NCI-H2171 treated with DMSO at 0.1 percent for 48 hours (cell line): ENCODE measurements at regions not wholly inside any gene's neighbourhood (a gene's known extent, or its start where the extent isn't known, plus 50 kb on each side); places are given as distances from the start of the nearest gene placed in this dataset.

Source experiments
- DNase-seq: peaks from one replicate; lab custom pipeline; 2025; lab: John Stamatoyannopoulos, UW

DNA sequence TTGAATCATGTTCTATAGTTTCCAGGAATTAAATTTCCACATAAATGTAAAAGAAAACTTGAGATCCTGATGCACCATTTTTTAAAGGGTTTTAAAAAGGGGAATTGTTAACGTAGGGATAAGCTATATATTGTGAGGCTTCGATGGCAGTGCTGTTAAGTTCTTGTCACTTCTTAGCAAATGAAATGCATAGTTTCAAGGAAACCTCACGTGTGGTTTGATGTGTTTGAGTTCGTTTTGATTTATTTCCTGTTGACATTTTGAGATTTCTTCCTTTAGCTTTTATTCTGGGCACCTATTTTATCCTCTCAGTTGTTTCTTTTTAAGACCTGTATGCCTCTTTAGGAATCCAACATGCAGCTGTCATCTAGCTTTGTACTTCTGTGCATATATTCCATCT lies 301.0 kb downstream of the DOCK8 start:
- no peak for DNase-seq

DNA sequence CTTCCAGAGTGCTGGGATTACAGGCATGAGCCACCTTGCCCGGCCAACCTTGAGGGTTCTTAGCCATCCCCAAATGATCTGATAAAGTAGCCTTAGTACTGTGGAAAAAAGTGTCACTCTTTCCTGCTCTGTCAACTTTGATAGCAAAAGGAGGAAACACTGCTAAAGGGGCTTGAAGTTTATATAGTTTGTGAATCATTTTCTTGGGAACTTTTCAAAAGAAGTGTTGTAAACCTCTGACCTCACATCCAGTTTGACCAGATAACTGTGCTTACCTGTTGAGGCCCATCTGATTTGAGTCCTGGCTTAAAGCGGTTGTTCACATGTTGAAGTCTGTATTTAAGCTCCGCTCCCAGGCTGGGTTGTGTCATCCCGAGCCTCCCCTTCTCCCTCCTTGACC lies 303.3 kb downstream of the DOCK8 start:
- no peak for DNase-seq

DNA sequence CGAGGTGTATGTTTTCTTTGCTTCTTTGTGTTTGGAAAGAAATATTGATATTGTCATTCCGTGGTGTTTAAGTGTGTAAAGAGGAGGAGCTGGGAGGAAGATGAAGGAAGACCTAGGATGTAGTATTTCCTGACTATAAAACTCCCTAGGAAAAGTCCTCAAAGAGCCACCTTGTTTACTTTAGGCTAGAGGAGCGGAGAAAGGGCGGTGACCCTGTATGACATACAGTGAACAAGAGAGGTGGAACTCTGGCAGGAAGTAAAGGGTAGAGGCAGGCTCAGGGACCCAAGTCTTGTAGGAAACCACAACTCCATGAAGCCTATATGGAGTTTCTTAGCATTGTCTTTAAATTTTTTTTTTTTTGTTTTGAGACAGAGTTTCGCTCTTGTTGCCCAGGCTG lies 303.9 kb downstream of the DOCK8 start:
- DNase-seq, result no peak

DNA sequence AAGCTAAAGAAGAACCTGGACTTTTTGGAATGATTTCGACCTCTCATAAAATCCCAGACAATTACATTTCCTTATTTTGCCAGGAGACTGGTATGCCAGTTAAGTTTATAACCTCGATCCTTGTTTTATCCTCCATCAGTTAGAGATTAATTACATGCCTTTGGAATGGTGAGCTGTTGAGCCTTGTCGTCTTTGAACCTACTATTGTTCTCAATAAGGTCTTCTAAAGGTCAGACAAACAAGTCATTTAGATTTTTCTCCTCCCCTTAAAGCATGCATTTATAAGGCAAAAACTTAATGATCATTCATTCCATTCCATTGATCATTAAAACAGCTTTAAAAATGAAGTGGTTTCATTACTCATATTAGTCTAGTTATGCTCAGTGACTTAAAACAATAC lies 304.9 kb downstream of the DOCK8 start:
- no peak for DNase-seq

DNA sequence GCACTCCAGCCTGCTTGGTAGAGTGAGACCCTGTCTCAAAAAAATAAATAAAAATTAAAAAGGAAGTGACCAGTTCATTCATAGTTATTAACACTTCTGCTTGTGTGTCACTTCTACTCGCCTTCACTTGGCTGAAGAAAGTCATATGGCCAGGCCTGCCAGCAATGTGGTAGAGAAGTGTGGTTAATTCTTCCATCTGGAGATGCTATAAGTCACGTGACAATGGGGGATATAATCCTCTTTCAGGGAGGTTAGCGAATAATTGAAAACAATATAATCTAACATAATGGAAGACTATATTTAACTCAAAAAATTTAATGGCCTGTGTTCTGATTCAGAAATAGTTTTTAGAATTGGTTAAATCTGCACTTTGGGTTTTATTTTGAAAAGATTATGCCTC lies 305.6 kb downstream of the DOCK8 start:
- DNase-seq, result no peak

DNA sequence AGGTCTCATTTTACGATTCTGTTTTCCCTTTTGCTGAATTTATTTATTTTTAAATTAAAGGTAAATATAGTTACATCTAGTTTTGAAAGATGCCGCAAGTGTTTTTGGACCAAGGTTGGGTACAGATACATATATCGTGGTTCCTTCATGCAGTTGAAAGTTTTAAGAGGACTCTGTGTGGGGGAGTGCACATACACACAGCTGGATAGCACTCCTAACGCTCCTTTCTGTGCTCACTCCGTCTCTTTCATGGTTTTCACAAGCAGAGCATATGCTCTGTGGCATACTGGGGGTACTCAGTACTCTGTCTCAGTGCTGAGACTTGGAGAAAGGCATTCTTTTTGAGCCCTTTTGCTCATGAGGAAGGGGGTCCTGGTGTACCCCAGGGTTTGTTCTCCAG lies 307.5 kb downstream of the DOCK8 start:
- no peak for DNase-seq

DNA sequence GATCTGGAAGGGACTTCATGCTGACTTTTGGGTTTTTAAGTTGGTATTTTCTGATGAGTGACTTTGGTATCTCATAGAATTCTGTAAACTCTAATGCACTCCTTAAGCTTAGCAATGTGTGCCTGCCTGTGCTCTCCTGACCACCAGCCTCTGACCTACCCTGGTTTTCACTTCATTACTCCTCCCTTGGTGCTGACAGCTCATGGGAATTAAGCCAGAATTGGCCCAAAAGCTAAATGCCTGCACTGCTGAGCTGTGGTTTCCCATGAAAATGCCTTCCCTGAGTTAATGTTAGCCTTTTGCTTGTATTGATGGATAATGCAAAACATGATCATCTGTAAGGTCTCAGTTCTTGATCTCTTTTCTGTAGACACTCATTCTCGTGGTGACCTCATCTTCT lies 308.0 kb downstream of the DOCK8 start:
- no peak for DNase-seq

DNA sequence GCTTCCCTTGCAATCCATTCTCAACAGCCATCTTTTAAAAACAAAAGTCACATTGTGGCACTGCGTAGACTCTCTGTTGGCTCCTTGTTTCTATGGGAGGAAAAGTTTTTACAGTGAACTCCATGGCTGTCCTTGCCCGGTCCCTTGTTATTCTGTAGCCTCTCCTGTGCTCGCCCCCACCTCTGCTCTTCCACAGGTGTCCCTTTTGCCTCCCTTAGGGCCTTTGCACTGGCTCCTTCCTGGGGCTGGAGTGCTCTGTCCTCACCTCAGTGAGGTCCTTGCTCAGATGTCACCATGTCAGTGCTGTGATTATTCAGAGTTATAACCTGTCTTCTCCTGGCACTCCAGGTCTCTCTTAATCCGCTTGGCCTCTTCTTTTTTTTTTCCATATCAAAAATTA lies 308.8 kb downstream of the DOCK8 start:
- no peak for DNase-seq

DNA sequence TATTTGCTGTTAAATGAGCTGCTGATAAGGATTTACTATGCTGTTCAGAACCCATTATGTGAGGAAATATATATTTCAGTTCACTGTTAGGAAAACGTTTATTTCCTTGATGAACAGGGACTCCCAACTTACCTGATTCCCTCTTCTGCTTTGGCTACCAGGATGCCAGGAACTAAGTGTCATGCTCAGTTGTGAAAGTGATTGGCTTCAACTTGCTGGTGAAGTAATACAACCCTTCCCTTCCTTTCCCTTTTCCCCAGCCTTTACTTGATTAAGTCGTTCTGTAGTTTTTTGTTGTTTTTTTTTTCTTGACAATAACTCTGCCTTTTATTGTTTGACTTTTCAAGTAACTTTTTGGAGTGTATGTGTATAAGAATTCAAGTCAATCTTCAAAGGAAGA lies 309.3 kb downstream of the DOCK8 start:
- no peak for DNase-seq

DNA sequence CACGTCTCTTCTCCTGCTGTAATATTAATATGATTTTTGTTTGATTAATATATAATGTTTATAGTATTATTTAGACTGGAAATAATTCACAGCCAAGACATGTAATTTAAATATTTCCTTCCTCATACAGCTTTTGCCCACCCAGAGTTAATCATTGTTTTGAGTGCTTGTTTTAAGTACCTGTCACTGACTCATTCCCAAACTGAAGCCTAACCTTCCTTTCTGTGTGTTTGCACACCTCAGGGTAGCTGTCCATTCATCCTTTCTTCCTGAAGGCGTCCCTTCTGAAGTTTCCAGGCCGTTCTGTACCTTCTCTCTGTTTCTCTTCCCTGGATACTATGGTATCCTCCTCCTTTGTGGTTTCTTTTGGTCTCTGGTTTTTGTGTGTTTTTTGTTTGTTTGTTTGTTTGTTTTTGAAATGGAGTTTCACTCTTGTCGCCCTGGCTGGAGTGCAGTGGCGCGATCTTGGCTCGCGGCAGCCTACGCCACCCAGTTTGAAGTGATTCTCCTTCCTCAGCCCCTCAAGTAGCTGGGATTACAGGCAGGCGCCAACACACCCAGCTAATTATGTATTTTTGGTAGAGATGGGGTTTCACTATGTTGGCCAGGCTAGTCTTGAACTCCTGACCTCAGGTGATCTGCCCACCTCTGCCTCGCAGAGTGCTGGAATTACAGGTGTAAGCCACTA lies 312.4 kb downstream of the DOCK8 start:
- no peak for DNase-seq

DNA sequence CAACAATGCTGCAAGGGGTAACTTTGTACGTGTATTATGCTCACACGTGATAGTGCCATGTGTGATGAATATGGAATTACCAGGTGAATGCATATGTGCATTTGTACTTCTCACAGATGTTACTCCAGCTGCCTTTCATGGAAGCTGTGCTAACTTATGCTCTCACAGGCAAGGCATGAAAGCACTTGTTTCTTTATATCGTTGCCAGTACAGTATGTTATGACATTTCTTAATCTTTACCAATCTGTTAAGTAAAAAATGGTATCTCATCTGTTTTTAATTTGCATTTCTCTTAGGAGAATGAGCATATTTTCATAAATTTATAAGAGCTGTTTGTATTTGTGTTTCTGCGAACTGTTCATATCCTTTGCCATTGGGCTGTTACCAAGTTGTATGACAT lies 311.8 kb upstream of the DMRT1 start:
- DNase-seq, result peak; percentile 87

DNA sequence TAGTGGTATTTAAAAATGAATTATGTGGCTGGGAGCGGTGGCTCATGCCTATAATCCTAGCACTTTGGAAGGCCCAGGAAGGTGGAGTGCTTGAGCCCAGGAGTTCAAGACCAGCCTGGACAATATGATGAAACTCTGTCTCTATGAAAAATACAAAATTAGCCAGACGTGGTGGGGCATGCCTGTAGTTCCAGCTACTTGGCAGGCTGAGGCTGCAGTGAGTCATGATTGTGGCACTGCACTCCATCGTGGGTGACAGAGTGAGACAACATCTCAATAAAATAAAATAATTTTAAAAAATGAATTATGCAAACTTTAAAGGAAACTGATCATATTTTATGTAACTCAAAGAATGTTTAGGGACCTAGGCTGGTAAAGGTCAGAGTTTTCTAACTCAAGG lies 310.8 kb upstream of the DMRT1 start:
- peak; percentile 46 for DNase-seq

DNA sequence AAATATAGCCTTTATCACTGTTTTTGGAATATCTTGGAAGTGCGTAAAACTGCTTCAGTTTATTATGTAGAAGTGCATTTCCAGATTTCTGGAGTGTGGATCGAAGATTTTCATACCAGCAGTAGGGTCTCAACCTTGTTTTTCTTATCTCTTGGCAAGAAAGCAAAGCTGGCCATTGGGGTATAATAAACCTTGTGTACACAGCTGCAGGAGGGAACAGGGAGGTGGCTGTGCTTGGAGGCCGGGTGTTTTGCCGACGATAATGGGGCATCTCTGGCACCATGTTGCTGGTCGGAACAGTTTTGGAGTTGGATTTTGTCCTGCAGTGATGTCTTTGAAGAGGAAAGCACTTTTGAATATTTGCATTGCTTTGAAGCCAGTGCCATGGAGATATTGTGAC lies 308.8 kb upstream of the DMRT1 start:
- DNase-seq, result no peak

DNA sequence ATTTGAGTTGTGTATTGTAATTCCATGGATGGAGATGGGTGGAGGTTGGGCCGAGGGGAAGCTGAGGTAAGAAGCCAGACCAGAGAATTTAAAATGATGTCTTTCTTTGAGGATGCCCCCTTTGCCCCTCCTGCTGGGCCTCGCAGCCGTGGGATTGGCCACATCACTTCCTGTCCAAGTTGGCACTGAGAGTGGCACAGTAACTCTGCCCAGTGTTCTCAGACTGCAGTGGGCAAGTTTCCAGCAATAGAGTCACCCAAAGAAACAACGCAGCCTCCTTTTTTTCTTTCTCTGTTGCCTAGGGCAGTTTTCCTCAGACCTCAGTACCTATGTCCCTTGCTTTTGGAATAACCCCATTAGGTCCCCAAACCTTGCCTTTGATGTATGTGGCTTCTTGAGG lies 306.6 kb upstream of the DMRT1 start:
- DNase-seq, result no peak

DNA sequence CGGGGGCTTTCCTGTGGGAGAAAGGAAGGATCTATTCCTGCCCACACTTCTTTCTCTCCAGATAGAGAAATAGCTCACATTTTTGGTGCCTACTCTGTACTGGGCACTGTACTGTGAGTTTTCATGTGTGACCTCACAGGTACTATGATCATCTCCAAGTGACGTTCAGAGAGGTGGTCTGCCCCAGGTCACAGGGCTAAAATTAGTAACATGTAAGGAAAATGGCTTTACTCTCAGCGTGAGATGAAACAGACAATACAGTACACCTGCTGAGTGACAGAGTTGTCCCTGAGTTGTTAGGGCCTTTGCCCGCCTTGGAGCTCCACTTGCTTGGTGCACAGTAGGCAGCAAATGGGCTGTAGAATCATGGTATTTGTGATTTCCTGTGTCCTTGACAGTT lies 306.1 kb upstream of the DMRT1 start:
- no peak for DNase-seq

DNA sequence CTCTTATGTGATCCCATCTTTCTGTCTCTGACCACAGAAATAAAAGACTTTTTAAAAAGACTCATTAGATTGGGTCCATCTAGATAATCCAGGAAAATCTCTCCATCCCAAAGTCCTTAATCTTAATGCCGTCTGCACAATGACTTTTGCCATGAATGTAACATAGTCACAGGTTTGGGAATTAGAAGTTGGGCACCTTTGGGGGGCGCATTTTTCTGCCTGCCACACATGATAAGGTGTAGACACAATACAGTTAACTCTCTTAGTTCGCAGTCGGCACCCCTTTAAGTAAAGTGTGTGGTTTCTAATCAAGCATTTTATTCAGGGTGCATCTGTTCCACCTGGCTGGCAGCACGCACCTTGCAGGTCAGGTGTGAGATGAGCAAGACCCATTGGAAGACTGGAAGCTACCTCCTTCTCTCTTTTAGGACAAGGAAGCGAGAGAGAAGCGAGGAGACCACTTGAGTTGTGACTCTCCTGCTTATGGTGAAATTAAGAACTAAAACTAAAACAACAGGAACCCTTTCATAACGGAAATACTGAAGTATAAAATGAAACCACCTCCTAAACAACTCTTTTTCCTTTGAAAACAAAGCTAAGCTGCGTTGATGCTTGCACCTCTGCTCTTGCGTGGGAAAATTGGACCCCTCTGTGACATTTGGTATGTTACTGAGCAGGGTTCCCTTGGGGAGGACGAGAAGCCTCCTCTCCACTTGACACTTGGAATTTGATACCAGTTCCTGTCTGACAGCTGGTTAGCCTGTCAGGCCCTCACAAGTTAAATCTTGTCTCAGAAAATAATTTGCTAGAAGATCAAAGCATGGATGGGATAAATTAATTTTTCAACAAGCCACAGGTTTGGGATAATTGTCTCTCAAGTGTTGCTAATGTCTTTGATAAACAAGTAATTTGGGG lies 304.6 kb upstream of the DMRT1 start:
- DNase-seq, result peak; percentile 98

DNA sequence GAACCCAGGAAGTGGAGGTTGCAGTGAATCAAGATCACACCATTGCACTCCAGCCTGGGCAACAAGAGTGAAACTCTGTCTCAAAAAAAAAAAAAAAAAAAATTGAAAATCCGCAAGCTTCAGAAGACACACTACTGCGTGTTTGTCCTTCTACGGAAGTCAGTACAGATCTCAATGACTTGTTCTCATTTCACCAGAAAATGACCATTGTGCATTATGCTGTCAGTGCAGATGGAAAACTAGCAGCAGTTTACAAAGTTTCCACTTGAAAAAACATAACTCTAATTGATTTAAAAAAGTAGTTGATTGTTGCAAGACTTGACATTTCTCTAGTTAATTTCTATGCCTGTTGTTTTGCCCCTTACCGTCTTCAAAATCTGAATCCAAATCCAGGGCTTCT lies 298.0 kb upstream of the DMRT1 start:
- no peak for DNase-seq

DNA sequence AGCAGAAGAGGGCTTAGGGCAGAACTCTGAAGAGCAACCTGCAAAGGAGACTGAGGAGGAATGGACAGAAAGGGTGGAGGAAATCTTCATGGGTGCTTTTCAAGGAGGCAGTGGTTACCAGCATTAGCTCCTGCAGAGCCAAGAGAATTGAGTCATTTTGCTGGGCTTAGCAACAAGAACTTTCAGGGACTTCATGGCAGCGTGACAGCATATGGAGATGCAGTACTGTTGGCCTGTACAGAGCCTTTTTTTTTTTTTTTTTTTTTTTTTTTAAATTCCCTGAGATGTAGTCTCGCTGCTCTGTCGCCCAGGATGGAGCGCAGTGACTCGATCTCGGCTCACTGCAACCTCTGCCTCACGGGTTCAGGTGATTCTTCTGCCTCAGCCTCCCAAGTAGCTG lies 296.0 kb upstream of the DMRT1 start:
- peak; percentile 24 for DNase-seq

DNA sequence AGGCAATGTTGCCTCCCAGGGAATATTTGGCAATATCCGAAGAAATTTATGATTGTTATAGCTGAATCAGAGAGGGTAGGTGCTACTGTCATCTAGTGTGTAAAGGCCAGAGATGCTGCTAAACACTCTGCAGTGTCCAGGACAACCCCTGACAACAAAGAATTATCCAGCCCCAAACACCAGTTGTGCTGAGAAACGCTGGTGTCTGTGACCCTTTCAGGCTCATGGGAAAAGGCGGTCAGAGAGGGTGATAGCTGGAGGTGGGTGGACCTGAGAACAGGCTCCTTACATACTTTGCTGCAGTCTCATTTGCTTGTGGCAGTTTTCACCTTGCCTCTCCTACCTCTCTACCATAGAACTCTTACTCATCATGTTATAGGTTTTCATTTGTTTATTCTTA lies 295.3 kb upstream of the DMRT1 start:
- DNase-seq, result no peak

DNA sequence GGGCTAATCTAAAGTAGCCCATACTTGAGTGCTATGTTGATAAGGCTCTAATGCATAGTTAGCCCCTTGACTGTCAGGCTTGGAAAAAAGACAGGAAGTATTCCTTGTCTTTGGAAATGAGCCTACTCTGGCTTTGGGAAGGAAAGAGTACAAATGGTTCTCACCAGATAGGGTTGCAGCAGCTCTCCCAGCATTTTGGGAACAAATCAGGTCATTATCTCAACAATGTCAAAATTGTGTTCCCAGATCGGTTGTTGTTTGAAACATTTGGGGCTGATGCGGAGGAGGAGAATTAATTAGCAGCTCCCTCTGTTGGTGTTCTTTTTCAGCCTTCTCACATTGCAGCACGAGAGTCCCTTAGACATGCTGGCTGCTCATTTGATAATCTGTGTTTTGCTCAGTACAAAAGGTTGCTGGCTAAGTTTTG lies 294.7 kb upstream of the DMRT1 start:
- DNase-seq, result peak; percentile 84

DNA sequence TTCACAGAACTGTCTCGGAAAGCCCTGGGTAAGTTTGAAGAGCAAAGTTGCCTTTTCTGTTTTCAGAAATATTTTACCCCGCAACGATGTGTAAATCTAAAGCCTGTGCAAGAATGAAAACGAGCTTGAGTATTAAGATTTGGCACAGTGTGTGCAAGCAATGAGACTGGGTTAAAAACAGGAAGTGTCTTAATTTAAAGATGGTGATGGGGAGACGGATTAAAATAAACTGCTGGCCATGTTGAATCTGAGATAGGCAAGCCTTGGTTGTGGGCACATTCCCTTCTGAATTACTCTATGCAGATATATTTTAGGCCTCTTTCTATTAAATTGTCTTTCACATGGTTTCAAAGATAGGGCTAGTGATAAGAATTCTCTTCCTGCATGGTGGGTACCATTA lies 294.2 kb upstream of the DMRT1 start:
- DNase-seq, result peak; percentile 49

DNA sequence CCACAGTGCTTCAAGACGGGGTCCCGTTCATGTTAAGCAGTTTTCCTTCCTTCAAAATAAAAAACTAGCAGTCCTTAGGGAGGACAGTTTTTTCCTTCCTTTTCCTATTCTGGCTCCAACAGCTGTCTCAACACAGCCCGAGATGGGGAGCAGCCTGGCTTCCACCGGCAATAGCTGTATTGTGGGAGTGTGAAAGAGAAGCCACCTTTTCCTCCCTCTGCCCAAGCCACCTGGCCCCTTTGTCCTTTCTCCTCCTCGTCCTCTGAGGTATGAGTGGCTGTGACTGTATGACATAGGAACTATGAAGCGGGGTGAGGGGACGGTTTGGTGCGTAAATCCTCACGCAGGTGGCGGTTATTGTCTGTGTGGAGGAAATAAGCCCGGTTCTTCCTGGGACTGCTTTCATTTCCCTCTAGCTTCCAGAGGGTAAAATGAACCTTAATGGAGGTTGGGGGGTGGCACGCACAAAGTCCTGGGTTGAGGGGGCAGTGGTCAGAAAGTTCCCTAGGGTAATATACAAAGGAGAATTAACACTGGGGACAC lies 292.0 kb upstream of the DMRT1 start:
- peak; percentile 5 for DNase-seq

DNA sequence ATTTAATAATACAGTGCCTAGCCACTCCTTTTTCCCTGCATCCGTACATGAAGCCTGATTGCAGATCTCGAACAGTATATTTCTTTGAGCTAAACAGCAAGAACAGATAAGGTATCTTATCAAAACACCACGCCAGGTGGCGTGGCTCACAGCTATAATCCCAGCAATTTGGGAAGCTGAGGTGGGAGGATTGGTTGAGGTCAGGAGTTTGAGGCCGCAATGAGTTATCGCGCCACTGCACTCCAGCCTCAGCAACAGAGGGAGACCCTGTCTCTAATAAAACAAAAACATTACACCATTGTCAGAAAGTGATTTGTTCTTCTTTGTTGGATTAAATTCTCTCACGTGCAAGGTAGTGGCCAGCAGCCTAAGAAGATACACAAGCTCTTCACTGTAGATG lies 291.2 kb upstream of the DMRT1 start:
- no peak for DNase-seq
